Inflammatory macrophage treated with lipopolysaccharide for 4 hours (primary cell): ENCODE measurements at regions not wholly inside any gene's neighbourhood (a gene's known extent, or its start where the extent isn't known, plus 50 kb on each side); places are given as distances from the start of the nearest gene placed in this dataset.

Experiments
- DNase-seq: peaks from one replicate; pipeline ENCODE4 v3.0.0-alpha.2; 2020

GRCh38 chr10:78374331-78375028, 340.8 kb downstream of the RPS24 start:
- no peak for DNase-seq

GRCh38 chr10:78375854-78376785, 342.5 kb downstream of the RPS24 start:
- DNase-seq = no peak

DNA sequence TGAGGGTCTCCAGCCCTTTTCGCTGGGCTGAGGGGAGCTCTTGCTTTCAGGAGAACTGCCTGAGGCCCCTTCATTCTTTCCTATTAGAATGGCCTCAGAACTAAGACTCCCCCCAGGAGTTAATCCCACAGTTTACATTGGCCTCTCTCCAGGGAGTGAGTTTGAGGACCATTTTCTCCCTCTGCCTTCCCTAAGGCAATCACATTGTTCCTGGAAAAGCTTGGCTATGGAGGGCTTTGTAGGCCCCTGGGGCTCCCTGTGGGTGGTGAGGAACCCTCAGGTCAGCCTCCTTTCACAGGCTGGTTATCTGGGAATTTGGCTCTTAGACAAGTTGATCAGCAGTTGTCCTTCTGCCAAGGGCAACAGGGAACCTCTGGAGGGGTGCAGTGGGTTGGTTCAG, 343.7 kb downstream of the RPS24 start:
- no peak for DNase-seq

DNA sequence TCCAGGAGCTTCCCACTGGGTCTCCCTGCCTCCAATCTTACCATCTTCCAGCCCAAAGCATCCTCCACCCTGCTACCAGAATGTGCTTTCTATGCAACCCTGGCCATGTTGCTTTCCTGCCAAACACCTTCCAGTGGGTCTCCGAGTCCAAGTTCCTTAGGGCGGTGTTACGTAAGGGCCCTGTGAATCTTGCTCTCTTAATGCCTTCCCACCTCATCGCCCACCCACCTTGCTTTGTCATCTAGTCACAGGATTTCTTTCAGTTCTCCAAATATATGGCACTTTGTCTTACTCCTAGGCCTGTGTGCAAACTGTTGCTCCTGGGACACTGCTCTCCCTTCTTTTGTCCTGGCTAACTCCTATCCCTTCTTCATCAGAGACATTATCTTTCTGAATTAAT, 344.5 kb downstream of the RPS24 start:
- peak; percentile 68 for DNase-seq

DNA sequence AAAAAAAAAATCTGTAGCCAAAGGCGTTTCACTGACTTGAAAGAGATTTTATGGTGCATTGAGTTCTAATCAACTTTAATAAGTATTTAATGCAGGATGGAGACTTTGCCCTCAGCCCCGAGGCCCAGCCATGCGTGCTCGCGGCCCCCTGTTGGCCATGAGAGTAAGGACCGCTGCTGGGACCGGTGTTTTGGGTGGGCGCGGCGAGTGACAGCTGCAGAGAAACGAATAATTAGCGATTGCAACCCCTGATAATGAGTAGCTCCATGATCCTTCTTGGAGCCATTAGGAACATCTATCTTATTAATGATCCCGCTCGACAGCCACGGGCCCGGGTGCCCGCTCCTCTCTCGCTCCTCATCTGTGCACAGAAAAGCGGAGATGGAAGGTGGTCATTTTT, 347.4 kb downstream of the RPS24 start:
- DNase-seq = no peak

- DNase-seq = no peak
These were observed 348.4 kb downstream of the RPS24 start for GRCh38 chr10:78382047-78382446.

- no peak for DNase-seq
These were observed 349.1 kb downstream of the RPS24 start for GRCh38 chr10:78382772-78383171.

- no peak for DNase-seq
These were observed 349.9 kb downstream of the RPS24 start for GRCh38 chr10:78383378-78384048.

DNA sequence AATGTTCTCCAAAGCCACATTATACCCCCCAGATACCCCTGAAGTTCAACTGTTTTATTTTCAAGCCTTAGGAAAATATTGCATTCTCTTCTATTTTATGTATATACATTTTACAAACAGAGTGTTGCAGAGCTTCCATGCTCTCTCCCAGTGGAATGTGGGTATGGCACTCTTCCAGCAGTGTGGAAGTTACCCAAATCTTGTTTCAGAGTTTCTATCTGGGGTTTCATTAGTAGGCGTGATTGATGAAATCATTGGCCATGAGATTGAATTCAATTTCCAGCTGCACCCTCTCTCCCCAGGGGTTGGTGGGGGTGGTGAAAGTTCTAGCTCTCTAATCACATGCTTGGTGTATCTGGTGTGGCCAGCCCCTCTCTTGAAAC, 350.4 kb downstream of the RPS24 start:
- no peak for DNase-seq

GRCh38 chr10:78385599-78385998, 351.9 kb downstream of the RPS24 start:
- no peak for DNase-seq

GRCh38 chr10:78386509-78386908, 352.8 kb downstream of the RPS24 start:
- DNase-seq = no peak

GRCh38 chr10:78388331-78389050, 354.8 kb downstream of the RPS24 start:
- DNase-seq = no peak

DNA sequence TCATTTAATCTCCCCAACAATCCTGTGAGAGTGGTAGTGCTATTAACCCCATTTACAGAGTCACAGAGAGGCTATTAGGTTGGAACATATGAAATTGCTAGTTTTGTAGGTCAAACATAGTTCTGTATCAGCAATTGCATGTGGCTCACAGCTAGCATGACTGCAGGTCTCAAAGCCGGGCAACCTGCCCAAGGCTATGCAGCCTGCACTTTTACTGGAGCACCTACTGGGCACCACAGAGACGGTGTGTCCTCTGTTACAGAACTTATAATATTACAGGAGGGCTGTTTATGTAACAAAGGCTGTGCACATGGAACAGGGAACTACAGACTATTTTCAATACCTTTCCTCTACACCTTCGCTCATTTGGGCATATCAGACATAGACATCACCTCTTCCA, 355.8 kb downstream of the RPS24 start:
- DNase-seq = no peak

- no peak for DNase-seq
These were observed 356.4 kb downstream of the RPS24 start for GRCh38 chr10:78390051-78390450.

DNA sequence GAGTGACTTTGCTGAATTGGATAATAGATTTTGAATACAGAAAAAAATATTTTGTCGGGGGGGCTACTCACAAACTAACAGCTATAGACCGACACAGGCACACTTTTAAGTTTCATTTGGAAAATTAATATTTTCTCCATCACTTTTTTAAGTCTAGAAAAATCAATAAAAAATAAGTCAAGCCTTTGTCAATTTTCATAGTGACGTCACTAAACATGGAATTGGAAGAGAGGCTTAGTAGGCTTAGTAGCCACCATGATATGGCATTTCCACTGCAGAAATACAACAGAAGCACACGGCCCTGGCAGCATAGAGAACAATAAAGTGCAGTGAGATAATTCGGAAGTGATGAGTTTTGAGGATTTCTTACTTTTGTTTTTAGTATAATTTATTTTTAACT, 357.2 kb downstream of the RPS24 start:
- DNase-seq = no peak

GRCh38 chr10:78391585-78391984, 357.9 kb downstream of the RPS24 start:
- no peak for DNase-seq

- no peak for DNase-seq
These were observed 358.5 kb downstream of the RPS24 start for GRCh38 chr10:78392197-78392596.

GRCh38 chr10:78393094-78393493, 359.4 kb downstream of the RPS24 start:
- DNase-seq = no peak

GRCh38 chr10:78394047-78394446, 360.4 kb downstream of the RPS24 start:
- no peak for DNase-seq

- no peak for DNase-seq
These were observed 361.5 kb downstream of the RPS24 start for GRCh38 chr10:78395162-78395561.

DNA sequence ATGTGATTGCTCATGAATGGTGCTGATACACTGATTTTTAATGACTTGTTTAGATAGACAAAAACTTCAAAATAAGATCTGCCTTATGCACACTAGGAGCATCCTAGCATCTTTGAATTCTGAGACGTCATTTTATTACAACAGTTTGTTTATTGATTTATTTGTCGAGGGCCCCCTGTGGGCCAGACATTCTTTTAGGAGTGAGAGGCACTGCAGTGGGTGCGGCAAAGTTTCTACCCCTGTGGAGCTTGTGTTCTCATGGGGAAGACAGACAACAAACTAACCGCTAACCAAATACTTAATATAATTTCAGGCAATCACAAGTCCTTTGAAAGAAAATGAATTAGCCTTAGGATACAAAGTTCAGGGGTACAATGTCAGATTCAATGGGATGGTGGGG, 363.1 kb downstream of the RPS24 start:
- DNase-seq = no peak

DNA sequence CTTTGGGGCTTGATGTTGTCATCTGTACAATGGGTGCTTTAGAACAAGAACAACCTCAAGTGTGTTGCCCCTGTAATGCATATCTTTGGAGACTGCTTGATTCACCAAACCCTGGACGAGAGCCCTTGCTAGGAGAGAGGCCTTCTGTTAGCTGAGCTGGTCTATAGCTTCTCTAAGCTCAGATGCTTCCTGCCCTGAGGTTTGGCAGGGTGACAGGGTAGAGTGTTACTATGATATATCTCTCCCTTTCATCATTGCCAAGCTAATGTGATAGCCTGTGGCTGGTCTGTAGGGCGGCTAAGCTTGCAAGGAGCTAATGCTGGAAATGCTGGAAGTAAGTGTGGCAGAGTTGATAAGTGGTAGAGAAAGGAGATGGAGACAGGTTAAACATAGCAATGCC, 364.1 kb downstream of the RPS24 start:
- DNase-seq = no peak

DNA sequence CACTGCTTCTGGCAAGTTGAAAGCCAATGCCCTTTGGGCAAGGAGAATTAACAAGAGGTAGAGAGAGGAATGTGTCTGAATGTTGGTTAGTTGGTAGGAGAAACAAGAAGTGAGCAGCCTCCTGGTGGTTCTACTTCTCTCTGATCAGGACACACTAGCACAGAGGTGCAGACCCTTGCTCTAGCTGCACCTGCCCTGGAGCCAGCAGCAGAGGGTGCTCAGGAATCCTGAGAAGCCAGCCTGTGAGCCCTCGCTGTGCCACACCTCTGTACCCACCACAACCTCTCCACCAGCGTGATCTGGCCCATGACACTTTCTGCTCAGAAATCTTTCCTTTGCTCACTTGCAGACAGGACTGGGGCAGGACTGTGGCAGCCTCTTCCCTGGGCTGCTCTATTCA, 364.7 kb downstream of the RPS24 start:
- DNase-seq = no peak
